PC-9 (cell line): ENCODE measurements at regions not wholly inside any gene's neighbourhood (a gene's known extent, or its start where the extent isn't known, plus 50 kb on each side); places are given as distances from the start of the nearest gene placed in this dataset.

Experiments
- BruUV-seq: library from RNA; stranded (reverse); fragments of 400-500 nt; replicated peaks from 2 replicates; lab custom pipeline; 2021; lab: Mats Ljungman, UMichigan
- CTCF ChIA-PET: fragments of 300-600 bp; sonication (Branson Sonifier 250); formaldehyde crosslinking; loops from one replicate; lab custom pipeline; 2022; ENCODE audit warnings: antibody characterized with exemption; lab: Charles Lee
- POLR2A ChIA-PET: fragments of 300-600 bp; sonication (Branson Sonifier 250); formaldehyde crosslinking; loops from one replicate; lab custom pipeline; 2022; ENCODE audit warnings: antibody characterized with exemption; ENCODE audit not compliant: unreplicated experiment; lab: Charles Lee
- DNase-seq, 2 experiments: peaks; one replicate each; pipeline versions ENCODE4 v3.0.0 to v3.0.0-alpha.2; 2015 to 2022; ENCODE audit warnings: mixed read lengths in 1 of 2
- H2AFZ ChIP-seq: fragments of 200-600 bp; sonication (generic); 2 replicates; pipeline ENCODE4 v1.8.1; 2017; ENCODE audit warnings: antibody characterized with exemption
- H3F3A ChIP-seq: fragments of 200-600 bp; sonication (generic); 2 replicates; pipeline ENCODE4 v1.8.1; 2017; ENCODE audit warnings: antibody characterized with exemption, mild to moderate bottlenecking, low read depth; ENCODE audit not compliant: insufficient read depth
- H3K27ac ChIP-seq: fragments of 200-600 bp; sonication (generic); 2 replicates; pipeline ENCODE4 v1.6.1; 2016; ENCODE audit warnings: mixed run types
- H3K27me3 ChIP-seq: fragments of 200-600 bp; sonication (generic); 2 replicates; pipeline ENCODE4 v1.6.1; 2016; ENCODE audit warnings: low read depth, mixed run types; ENCODE audit not compliant: insufficient read depth
- H3K36me3 ChIP-seq: fragments of 200-600 bp; sonication (generic); 2 replicates; pipeline ENCODE4 v1.6.1; 2016; ENCODE audit warnings: low read depth, mixed run types
- H3K4me1 ChIP-seq: fragments of 200-600 bp; sonication (generic); replicated peaks from 2 replicates; pipeline ENCODE4 v1.6.1; 2016; ENCODE audit warnings: mixed run types; ENCODE audit not compliant: insufficient read depth
- H3K4me2 ChIP-seq: fragments of 200-600 bp; sonication (generic); 2 replicates; pipeline ENCODE4 v1.6.1; 2017; ENCODE audit warnings: mixed run types
- H3K4me3 ChIP-seq: fragments of 200-600 bp; sonication (generic); 2 replicates; pipeline ENCODE4 v1.6.1; 2016; ENCODE audit warnings: mixed run types
- H3K79me2 ChIP-seq: fragments of 200-600 bp; sonication (generic); 2 replicates; pipeline ENCODE4 v1.6.1; 2017; ENCODE audit warnings: low read depth, mixed run types
- H3K9me2 ChIP-seq: fragments of 200-600 bp; sonication (generic); 2 replicates; pipeline ENCODE4 v1.8.1; 2017; ENCODE audit warnings: mild to moderate bottlenecking; ENCODE audit not compliant: insufficient read depth
- H3K9me3 ChIP-seq: fragments of 200-600 bp; sonication (generic); 2 replicates; pipeline ENCODE4 v1.8.1; 2016; ENCODE audit warnings: low read depth; ENCODE audit not compliant: insufficient read depth
- H4K20me1 ChIP-seq: fragments of 200-600 bp; sonication (generic); 2 replicates; pipeline ENCODE4 v1.8.1; 2017; ENCODE audit not compliant: insufficient read depth
- CTCF ChIP-seq: fragments of 200-600 bp; sonication (generic); conservative IDR thresholded peaks from 2 replicates; pipeline ENCODE4 v1.6.1; 2017; ENCODE audit warnings: mixed run types, antibody characterized with exemption, mild to moderate bottlenecking, moderate library complexity
- EZH2 ChIP-seq: fragments of 200-600 bp; sonication (generic); IDR thresholded peaks from 2 replicates; pipeline ENCODE4 v1.8.0; 2017; ENCODE audit warnings: antibody characterized with exemption, low read depth
- intact Hi-C: fragments of 100-400 bp; cut with micrococcal nuclease; formaldehyde crosslinking; loops from one replicate; pipeline ENCODE4 v1.10.0; 2022; ENCODE audit not compliant: unreplicated experiment

GRCh38 chr2:240300261-240300821, 135.1 kb upstream of the GPC1 start:
- no peaks in the 10 kb centered on the region for H3K9me2 ChIP-seq
- no peaks in the 10 kb centered on the region for H3K36me3 ChIP-seq
- H3K4me2 ChIP-seq = no peak overlapping the region
- TF ChIP-seq CTCF (no peak), EZH2 (no peak)
- H3K4me1 ChIP-seq = no peaks in the 10 kb centered on the region
- DNase-seq = no peak
- H3K27me3 ChIP-seq = peaks cover 36% of the 10 kb centered on the region
- intact Hi-C loops = loop anchor here (5.0 kb wide), 1 partner anchor 137 kb away; the partner anchor contains the start of gene GPC1
- H3K4me3 ChIP-seq = no peak overlapping the region
- H3K27ac ChIP-seq = no peak overlapping the region
- H3F3A ChIP-seq = no peaks in the 10 kb centered on the region
- ChIA-PET POLR2A (no interaction called here), CTCF (no interaction called here)
- no peak overlapping the region for H2AFZ ChIP-seq
- no TSS peak for BruUV-seq
- no peaks in the 10 kb centered on the region for H4K20me1 ChIP-seq
- H3K79me2 ChIP-seq = no peaks in the 10 kb centered on the region
- H3K9me3 ChIP-seq = no peaks in the 10 kb centered on the region

- H3K4me3 ChIP-seq = no peak overlapping the region
- no peaks in the 10 kb centered on the region for H3K9me2 ChIP-seq
- no peaks in the 10 kb centered on the region for H3K9me3 ChIP-seq
- H4K20me1 ChIP-seq = no peaks in the 10 kb centered on the region
- intact Hi-C loops = loop anchor here (5.0 kb wide), 1 partner anchor 136 kb away; the partner anchor contains the start of gene GPC1
- H3F3A ChIP-seq = no peaks in the 10 kb centered on the region
- no peaks in the 10 kb centered on the region for H3K36me3 ChIP-seq
- H3K27me3 ChIP-seq = peaks cover 37% of the 10 kb centered on the region
- no peak for DNase-seq
- no peaks in the 10 kb centered on the region for H3K79me2 ChIP-seq
- TF ChIP-seq CTCF (no peak), EZH2 (no peak)
- BruUV-seq = no TSS peak
- H2AFZ ChIP-seq = no peak overlapping the region
- CTCF ChIA-PET = no interaction called here
- H3K4me1 ChIP-seq = no peaks in the 10 kb centered on the region
- no peak overlapping the region for H3K4me2 ChIP-seq
- POLR2A ChIA-PET = no interaction called here
- H3K27ac ChIP-seq = no peak overlapping the region
Observed at GRCh38 chr2:240300840-240301239, 134.6 kb upstream of the GPC1 start.

- no peak overlapping the region for H3K27ac ChIP-seq
- POLR2A ChIA-PET = no interaction called here
Observed at GRCh38 chr2:240301256-240301795, 134.1 kb upstream of the GPC1 start.

More at GRCh38 chr2:240301256-240301795, 134.1 kb upstream of the GPC1 start:
- CTCF ChIA-PET = no interaction called here
- BruUV-seq = no TSS peak
- no peak for DNase-seq
- H3K27me3 ChIP-seq = peaks cover 37% of the 10 kb centered on the region
- H3F3A ChIP-seq = no peaks in the 10 kb centered on the region
- H3K79me2 ChIP-seq = no peaks in the 10 kb centered on the region
- no peaks in the 10 kb centered on the region for H4K20me1 ChIP-seq
- H3K4me2 ChIP-seq = no peak overlapping the region
- no peak overlapping the region for H2AFZ ChIP-seq
- H3K4me3 ChIP-seq = no peak overlapping the region
- TF ChIP-seq EZH2 (no peak), CTCF (no peak)
- no peaks in the 10 kb centered on the region for H3K36me3 ChIP-seq
- intact Hi-C loops = loop anchor here (5.0 kb wide), 1 partner anchor 136 kb away; the partner anchor contains the start of gene GPC1
- no peaks in the 10 kb centered on the region for H3K9me2 ChIP-seq
- H3K9me3 ChIP-seq = no peaks in the 10 kb centered on the region
- H3K4me1 ChIP-seq = no peaks in the 10 kb centered on the region
